Fibroblast of lung (primary cell): ENCODE measurements at regions not wholly inside any gene's neighbourhood (a gene's known extent, or its start where the extent isn't known, plus 50 kb on each side); places are given as distances from the start of the nearest gene placed in this dataset.

Source experiments
- CTCF ChIP-seq, 2 donors: IDR thresholded peaks in 1 of 2; conservative IDR thresholded peaks in 1 of 2; 1 replicate in 1 of 2; 2 replicates in 1 of 2; pipeline ENCODE4 v1.5.1; 2011 to 2012; ENCODE audit warnings: low read length in 2 of 2, control low read depth in 1 of 2, inconsistent platforms in 1 of 2, low read depth in 1 of 2, mild to moderate bottlenecking in 1 of 2
- EZH2 ChIP-seq: IDR thresholded peaks from 2 replicates; pipeline ENCODE4 v1.5.1; 2012; ENCODE audit warnings: low read length, control low read depth, mild to moderate bottlenecking; ENCODE audit errors: missing control alignments

GRCh38 chr2:59314031-59314766 is 1073.1 kb upstream of the FANCL start:
- TF ChIP-seq CTCF (conservative IDR thresholded peaks at IDR 0.05 in 1 of 2, IDR thresholded peaks at IDR 0.05 in 1 of 2; ENCODE audit: low read depth in 1 of 2, low read length in 2 of 2): no peak
- TF ChIP-seq EZH2: no peak
